MM.1S (cell line): ENCODE measurements at regions not wholly inside any gene's neighbourhood (a gene's known extent, or its start where the extent isn't known, plus 50 kb on each side); places are given as distances from the start of the nearest gene placed in this dataset.

Experiments used
- EZH2phosphoT487 ChIP-seq: fragments of 300-600 bp; sonication (generic); IDR thresholded peaks from 2 replicates; pipeline ENCODE4 v1.6.1; 2018; ENCODE audit warnings: antibody characterized with exemption, low read length
- TF ChIP-seq, protein P1 (sequence below): fragments of 300-600 bp; sonication (generic); IDR thresholded peaks from 2 replicates; pipeline ENCODE4 v1.5.1; 2016; ENCODE audit warnings: antibody characterized with exemption, low read length, mixed read lengths

DNA sequence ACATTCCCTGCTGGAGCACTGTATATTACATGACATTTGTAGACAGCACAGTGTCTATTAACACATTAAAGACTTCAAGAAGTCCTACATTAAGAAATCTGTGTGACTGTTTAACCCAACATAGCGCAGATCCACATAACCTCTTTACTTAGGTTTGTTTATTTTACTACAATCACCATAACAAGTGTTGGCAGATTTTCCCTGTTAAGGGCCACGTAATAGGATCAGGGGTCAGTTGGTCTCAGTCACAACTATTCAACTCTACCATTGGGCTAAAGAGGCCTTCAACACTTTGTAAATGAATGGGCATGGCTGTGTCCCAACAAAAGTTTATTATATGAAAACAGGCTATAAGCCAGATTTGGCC, 51.3 kb upstream of the ADORA2B start:
- TF ChIP-seq, protein P1, sequence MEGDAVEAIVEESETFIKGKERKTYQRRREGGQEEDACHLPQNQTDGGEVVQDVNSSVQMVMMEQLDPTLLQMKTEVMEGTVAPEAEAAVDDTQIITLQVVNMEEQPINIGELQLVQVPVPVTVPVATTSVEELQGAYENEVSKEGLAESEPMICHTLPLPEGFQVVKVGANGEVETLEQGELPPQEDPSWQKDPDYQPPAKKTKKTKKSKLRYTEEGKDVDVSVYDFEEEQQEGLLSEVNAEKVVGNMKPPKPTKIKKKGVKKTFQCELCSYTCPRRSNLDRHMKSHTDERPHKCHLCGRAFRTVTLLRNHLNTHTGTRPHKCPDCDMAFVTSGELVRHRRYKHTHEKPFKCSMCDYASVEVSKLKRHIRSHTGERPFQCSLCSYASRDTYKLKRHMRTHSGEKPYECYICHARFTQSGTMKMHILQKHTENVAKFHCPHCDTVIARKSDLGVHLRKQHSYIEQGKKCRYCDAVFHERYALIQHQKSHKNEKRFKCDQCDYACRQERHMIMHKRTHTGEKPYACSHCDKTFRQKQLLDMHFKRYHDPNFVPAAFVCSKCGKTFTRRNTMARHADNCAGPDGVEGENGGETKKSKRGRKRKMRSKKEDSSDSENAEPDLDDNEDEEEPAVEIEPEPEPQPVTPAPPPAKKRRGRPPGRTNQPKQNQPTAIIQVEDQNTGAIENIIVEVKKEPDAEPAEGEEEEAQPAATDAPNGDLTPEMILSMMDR: no peak
- no peak for TF ChIP-seq EZH2phosphoT487
